C4-2B (cell line): ENCODE measurements at regions not wholly inside any gene's neighbourhood (a gene's known extent, or its start where the extent isn't known, plus 50 kb on each side); places are given as distances from the start of the nearest gene placed in this dataset.

Experiments used
- ZFX ChIP-seq: fragments of 450-650 bp; IDR thresholded peaks from 2 replicates; pipeline ENCODE4 v1.6.1; 2017
- TF ChIP-seq, protein P1 (sequence below): fragments of 450-650 bp; conservative IDR thresholded peaks from 2 replicates; pipeline ENCODE4 v1.5.1; 2017; ENCODE audit warnings: mild to moderate bottlenecking

- TF ChIP-seq, protein P1, sequence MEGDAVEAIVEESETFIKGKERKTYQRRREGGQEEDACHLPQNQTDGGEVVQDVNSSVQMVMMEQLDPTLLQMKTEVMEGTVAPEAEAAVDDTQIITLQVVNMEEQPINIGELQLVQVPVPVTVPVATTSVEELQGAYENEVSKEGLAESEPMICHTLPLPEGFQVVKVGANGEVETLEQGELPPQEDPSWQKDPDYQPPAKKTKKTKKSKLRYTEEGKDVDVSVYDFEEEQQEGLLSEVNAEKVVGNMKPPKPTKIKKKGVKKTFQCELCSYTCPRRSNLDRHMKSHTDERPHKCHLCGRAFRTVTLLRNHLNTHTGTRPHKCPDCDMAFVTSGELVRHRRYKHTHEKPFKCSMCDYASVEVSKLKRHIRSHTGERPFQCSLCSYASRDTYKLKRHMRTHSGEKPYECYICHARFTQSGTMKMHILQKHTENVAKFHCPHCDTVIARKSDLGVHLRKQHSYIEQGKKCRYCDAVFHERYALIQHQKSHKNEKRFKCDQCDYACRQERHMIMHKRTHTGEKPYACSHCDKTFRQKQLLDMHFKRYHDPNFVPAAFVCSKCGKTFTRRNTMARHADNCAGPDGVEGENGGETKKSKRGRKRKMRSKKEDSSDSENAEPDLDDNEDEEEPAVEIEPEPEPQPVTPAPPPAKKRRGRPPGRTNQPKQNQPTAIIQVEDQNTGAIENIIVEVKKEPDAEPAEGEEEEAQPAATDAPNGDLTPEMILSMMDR: no peak
- TF ChIP-seq ZFX: no peak
These were observed 1436.8 kb upstream of the PCDH9 start for GRCh38 chr13:68666774-68667397.
